Sigmoid colon (tissue), 6 donors: ENCODE measurements at regions not wholly inside any gene's neighbourhood (a gene's known extent, or its start where the extent isn't known, plus 50 kb on each side); places are given as distances from the start of the nearest gene placed in this dataset.
"Not testable (repeated sequence)": the region's sequence is repeated elsewhere in the genome, so short reads cannot be mapped to it uniquely, and the experiment has no call there.

Experiments
- DNase-seq: peaks from one replicate; pipeline ENCODE4 v3.0.0-alpha.2; 2019
- H3K27ac ChIP-seq, 4 donors: fragments of 200-600 bp; sonication (generic); one replicate each; pipeline ENCODE4 v1.5.1; 2016 to 2019; ENCODE audit warnings: mild to moderate bottlenecking in 1 of 4
- H3K27me3 ChIP-seq, 3 donors: fragments of 200-600 bp; sonication (generic); one replicate each; pipeline ENCODE4 v1.5.1; 2019; ENCODE audit warnings: mild to moderate bottlenecking in 1 of 3
- H3K36me3 ChIP-seq, 4 donors: fragments of 200-600 bp; sonication (generic); one replicate each; pipeline ENCODE4 v1.5.1; 2016 to 2019
- H3K4me1 ChIP-seq, 4 donors: fragments of 200-600 bp; sonication (generic); one replicate each; pipeline ENCODE4 v1.5.1; 2017 to 2019
- H3K4me3 ChIP-seq, 4 donors: fragments of 200-600 bp; sonication (generic); one replicate each; pipeline ENCODE4 v1.5.1; 2017 to 2019; ENCODE audit warnings: mild to moderate bottlenecking in 2 of 4, moderate library complexity in 1 of 4
- H3K9me3 ChIP-seq, 4 donors: fragments of 200-600 bp in 3 of 4; sonication (generic) in 3 of 4; one replicate each; pipeline versions ENCODE4 v1.5.1 to v1.6.1; 2013 to 2019
- EP300 ChIP-seq, 4 donors: sonication (generic); formaldehyde crosslinking; IDR thresholded peaks; one replicate each; pipeline ENCODE4 v1.6.1; 2017; ENCODE audit warnings: antibody characterized with exemption in 4 of 4
- POLR2A ChIP-seq, 2 donors: fragments of 450-650 bp; IDR thresholded peaks; one replicate each; pipeline ENCODE4 v1.6.1; 2016; ENCODE audit warnings: antibody characterized with exemption in 2 of 2, mild to moderate bottlenecking in 2 of 2, moderate library complexity in 2 of 2
- POLR2AphosphoS5 ChIP-seq, 4 donors: sonication (generic); formaldehyde crosslinking; IDR thresholded peaks; one replicate each; pipeline ENCODE4 v1.6.1; 2017; ENCODE audit warnings: antibody characterized with exemption in 4 of 4
- WGBS, 2 donors: extraction: QIAGEN DNeasy Blood & Tissue Kit; methylation state at CpG; one replicate each; pipeline ENCODE4 v1.1.7; 2013; 5-methylcytosine and 5-hydroxymethylcytosine counted together
- intact Hi-C: fragments of 100-400 bp; cut with DNase I; formaldehyde crosslinking; loops from one replicate; pipeline ENCODE4 v1.15.1; 2023
- TF ChIP-seq, protein P1 (sequence below), 4 experiments: fragments of 450-650 bp in 3 of 4; fragments of 200-600 bp in 1 of 4; IDR thresholded peaks; one replicate each; pipeline ENCODE4 v1.5.1; 2016 to 2019; ENCODE audit warnings: antibody characterized with exemption in 4 of 4, mild to moderate bottlenecking in 3 of 4, moderate library complexity in 2 of 4
- donor health status: healthy with polysubstance abuse.
- donor health status: healthy.

DNA sequence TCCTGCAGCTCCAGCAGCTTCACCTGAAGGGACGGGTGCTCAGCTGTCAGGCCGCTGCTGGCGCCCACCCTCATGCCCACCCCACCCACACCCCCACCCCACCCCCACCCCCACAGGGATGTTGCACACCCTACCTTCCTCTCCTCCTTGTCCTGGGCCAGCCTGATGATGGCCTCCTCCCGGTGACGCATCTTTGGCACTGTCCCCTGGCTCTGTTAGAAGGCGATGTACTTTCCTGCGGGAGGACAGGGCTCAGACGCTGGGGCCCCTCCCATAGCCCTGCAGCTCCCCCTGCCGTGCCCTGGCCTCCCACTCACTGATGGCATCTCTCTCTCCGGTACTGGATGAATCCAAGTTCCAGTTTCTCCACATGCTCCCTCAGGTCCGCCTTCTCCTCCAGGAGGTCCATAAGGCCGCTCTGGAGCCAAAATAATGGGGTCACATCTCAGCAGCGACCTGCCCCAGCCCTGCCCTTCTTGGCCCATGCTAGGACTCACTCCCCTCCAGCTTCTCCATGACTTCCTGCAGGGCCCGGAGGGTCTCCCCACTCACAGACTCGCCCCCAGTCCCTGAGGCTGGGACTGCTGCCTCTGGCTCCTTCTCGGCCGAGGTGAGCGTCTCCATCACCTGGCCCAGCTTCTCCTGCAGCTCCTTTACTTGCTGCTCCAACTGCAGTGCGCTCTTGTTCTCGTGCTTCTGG lies 55.2 kb downstream of the GOLGA8B start:
- DNase-seq, H3K27me3 ChIP-seq, H3K27ac ChIP-seq, H3K4me1 ChIP-seq, H3K4me3 ChIP-seq, intact Hi-C loops, H3K36me3 ChIP-seq, H3K9me3 ChIP-seq: not testable (repeated sequence)
- WGBS, 2 donors = no CpG with 5 or more reads among the region's 20 CpGs

DNA sequence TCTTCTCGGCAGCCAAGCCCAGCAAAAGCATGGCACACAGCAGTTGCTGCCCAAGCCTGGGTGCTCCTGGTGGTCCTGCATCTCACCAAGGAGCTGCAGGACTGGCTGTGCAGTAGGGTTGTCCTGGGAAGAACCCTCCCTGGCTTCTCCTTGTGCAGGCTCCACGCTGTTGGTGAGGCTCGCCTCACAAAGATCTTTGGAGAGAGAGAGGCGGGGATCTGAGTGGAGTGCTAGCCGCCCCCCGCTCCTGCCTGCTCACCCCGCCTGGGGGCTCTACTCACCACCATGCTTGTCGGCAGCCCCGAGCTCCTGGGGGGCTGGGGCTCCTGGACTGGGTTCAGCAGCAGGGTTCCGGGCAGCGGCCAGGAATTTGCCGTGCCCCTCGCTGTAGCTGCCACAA lies 55.8 kb downstream of the GOLGA8B start:
- 85% methylated on average over 6 of the region's 13 CpGs; no CpG with 5 or more reads in 1 of the 2 donors for WGBS, 2 donors
- H3K4me3 ChIP-seq, H3K36me3 ChIP-seq, DNase-seq, H3K27ac ChIP-seq, H3K27me3 ChIP-seq, H3K9me3 ChIP-seq, intact Hi-C loops, H3K4me1 ChIP-seq: not testable (repeated sequence)

DNA sequence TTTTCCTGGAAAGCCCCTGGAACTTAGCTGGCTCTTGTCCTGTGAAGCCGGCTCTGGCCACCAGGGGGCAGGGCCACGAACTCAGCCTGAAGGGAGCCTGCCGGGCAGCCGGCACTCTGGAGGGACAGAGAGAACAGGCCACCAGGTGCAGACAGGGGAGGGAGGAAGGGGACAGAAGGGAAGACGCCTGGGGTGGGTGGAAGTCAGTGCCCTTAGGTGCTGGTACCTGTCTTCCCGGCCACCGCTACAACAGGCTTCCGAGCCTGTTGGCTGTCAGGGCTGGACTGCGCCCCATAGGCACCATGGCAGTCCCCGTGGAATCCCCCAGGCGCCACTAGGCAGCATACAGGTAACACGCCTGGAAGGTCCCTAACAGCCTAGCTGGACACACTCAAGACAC lies 59.6 kb downstream of the GOLGA8B start:
- H3K9me3 ChIP-seq, H3K36me3 ChIP-seq, DNase-seq, H3K4me3 ChIP-seq, H3K27ac ChIP-seq, H3K4me1 ChIP-seq, H3K27me3 ChIP-seq, intact Hi-C loops: not testable (repeated sequence)
- WGBS, 2 donors = 43 to 69% methylated on average over 8 to 10 of the region's 12 CpGs

DNA sequence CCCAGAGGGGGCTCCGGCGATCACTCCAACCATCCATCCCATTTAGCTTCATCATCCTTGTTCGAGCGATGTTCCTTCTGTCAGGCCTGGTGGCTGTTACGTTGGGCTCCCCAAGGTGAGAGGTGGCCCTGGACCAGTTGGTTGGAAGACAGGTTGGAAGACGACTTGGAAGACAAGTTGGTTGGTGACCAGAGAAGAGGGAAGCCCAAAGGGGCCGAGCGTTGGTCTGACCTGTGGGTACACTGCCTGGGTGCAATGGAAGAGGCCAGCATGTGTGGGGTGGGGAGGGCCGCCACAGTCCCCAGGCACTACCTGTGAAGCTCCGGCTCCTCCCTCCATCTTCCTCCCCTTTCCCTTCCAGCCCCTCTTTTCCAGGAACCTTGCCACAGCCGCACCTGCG lies 60.9 kb downstream of the GOLGA8B start:
- 75 to 80% methylated on average over 8 of the region's 12 CpGs for WGBS, 2 donors
- H3K4me1 ChIP-seq, H3K36me3 ChIP-seq, DNase-seq, H3K4me3 ChIP-seq, H3K9me3 ChIP-seq, H3K27me3 ChIP-seq, intact Hi-C loops, H3K27ac ChIP-seq: not testable (repeated sequence)

DNA sequence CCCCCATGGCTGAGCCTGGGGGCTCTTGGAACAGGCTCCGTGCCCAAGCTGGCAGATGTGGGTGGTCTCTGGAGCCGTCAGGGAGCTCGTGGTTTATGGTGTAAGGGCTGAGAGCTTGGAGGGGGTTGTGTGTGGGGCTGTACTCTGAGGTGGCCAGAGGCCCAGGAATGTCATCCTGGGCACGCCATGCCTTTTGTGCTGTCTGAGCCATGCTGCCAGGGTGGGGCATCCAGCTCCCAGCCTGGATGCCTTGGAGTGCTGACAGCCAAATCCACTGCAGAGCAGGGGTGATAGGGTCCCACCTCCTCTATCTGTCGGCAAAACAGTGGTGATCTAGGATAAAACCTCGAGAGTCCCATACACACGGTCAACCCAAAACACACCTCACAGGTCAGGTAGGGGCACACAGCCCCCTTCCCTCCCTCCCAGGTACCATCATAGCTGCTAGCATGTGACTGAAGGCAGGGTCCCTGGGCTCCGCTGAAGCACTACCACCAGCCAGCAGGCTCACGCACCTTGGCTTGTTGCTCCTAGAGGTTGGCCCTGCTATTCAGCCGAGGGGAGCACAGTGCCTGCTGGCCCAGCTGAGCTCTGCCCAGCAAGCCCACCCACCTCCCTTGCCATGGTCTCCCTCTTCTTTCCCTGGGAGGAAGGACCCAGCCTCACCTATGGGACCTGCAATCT lies 61.5 kb downstream of the GOLGA8B start:
- DNase-seq, H3K9me3 ChIP-seq, H3K27me3 ChIP-seq, intact Hi-C loops, H3K27ac ChIP-seq, H3K4me3 ChIP-seq, H3K36me3 ChIP-seq, H3K4me1 ChIP-seq: not testable (repeated sequence)
- 63 to 69% methylated on average over 9 to 10 of the region's 10 CpGs for WGBS, 2 donors

DNA sequence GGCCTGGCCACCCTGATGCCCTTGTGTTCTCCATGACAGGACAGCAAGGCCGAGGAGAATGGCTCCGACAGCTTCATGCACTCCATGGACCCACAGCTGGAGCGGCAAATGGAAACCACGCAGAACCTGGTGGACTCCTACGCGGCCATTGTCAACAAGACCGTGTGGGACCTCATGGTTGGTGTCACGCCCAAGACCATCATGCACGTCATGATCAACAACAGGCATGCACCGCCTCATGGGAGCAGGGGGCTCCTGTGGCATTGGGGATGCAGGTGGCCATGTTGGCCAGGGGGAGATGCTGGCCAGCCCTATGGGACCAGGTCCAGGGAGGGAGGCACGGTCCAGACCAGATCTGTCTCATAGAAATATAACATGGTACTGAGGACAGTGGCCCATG lies 62.9 kb downstream of the GOLGA8B start:
- H3K27ac ChIP-seq = no peak overlapping the region
- no peak for TF ChIP-seq EP300 (IDR thresholded peaks at IDR 0.05)
- no peak for TF ChIP-seq POLR2AphosphoS5 (IDR thresholded peaks at IDR 0.05)
- TF ChIP-seq, protein P1, sequence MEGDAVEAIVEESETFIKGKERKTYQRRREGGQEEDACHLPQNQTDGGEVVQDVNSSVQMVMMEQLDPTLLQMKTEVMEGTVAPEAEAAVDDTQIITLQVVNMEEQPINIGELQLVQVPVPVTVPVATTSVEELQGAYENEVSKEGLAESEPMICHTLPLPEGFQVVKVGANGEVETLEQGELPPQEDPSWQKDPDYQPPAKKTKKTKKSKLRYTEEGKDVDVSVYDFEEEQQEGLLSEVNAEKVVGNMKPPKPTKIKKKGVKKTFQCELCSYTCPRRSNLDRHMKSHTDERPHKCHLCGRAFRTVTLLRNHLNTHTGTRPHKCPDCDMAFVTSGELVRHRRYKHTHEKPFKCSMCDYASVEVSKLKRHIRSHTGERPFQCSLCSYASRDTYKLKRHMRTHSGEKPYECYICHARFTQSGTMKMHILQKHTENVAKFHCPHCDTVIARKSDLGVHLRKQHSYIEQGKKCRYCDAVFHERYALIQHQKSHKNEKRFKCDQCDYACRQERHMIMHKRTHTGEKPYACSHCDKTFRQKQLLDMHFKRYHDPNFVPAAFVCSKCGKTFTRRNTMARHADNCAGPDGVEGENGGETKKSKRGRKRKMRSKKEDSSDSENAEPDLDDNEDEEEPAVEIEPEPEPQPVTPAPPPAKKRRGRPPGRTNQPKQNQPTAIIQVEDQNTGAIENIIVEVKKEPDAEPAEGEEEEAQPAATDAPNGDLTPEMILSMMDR (IDR thresholded peaks at IDR 0.05) = no peak
- TF ChIP-seq POLR2A (IDR thresholded peaks at IDR 0.05) = no peak
- 73 to 76% methylated on average over 11 of the region's 11 CpGs for WGBS, 2 donors
- no peaks in the 10 kb centered on the region for H3K36me3 ChIP-seq
- peaks cover 0 to 1% (median 0%) of the 10 kb centered on the region in 4 donors for H3K4me1 ChIP-seq
- H3K9me3 ChIP-seq = no peaks in the 10 kb centered on the region
- H3K27me3 ChIP-seq = no peaks in the 10 kb centered on the region
- intact Hi-C loops = no loop called here
- H3K4me3 ChIP-seq = no peak overlapping the region
- DNase-seq = no peak

DNA sequence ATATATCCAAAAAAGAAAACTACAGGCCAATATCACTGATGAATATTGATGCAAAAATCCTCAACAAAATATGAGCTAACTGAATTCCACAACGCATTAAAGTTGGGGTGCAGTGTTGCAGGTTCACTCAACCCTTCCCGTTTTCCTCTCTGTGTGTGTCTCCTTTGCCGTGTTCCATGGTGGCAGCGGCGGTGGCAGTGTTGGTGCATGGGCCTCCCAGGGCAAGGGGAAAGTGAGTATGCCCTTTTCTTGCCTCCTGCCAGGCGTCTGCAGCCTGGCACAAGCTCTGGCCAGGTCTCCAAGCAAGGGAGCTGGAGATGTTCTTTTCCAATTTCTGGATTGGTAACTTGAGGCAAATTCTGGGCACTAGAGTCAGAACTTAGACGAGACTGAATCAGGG lies 63.4 kb downstream of the GOLGA8B start:
- H3K4me3 ChIP-seq, H3K4me1 ChIP-seq, H3K9me3 ChIP-seq, H3K36me3 ChIP-seq, intact Hi-C loops, H3K27ac ChIP-seq, H3K27me3 ChIP-seq, DNase-seq: not testable (repeated sequence)
- 84 to 90% methylated on average over 7 of the region's 7 CpGs for WGBS, 2 donors

DNA sequence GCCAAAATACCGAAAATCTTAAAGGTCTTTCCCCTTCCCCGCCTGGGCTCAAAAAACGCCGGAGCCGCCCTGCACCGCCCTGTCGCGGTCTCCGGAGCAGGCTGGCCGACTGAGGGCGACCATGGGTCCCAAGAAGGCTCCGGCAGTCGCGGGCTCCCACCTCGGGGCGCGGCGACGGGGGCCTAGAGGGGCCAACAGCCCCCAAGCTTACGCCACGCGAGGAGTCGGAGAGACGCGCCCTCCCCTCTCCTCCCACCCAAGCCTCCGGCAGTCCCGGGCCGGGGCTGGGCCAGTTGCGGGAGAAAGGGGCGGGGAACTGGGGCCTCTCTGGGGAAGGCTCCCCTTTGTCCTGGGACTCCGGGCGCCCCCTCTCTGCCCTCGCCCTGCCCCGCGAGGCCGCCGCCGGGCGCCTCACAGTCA lies 69.2 kb downstream of the GOLGA8B start:
- Histone ChIP-seq H3K9me3 (no peaks in the 10 kb centered on the region), H3K27me3 (no peaks in the 10 kb centered on the region), H3K4me3 (peak overlapping the region; percentile 51 to 80 (median 64)), H3K27ac (peak overlapping the region; percentile 52 to 87 (median 80)), H3K36me3 (no peaks in the 10 kb centered on the region), H3K4me1 (peaks cover 0 to 23% (median 15%) of the 10 kb centered on the region in 4 donors)
- no peak for TF ChIP-seq POLR2AphosphoS5 (IDR thresholded peaks at IDR 0.05)
- no peak for TF ChIP-seq EP300 (IDR thresholded peaks at IDR 0.05)
- TF ChIP-seq, protein P1 (IDR thresholded peaks at IDR 0.05) = no peak
- no peak for TF ChIP-seq POLR2A (IDR thresholded peaks at IDR 0.05)
- peak; percentile 73 for DNase-seq
- intact Hi-C loops = no loop called here
- 1% methylated on average over 39 of the region's 39 CpGs for WGBS, 2 donors
